OCI-LY7 (cell line): ENCODE measurements at regions not wholly inside any gene's neighbourhood (a gene's known extent, or its start where the extent isn't known, plus 50 kb on each side); places are given as distances from the start of the nearest gene placed in this dataset.

Experiments used
- BruUV-seq: library from RNA; stranded (reverse); fragments of 400-500 nt; replicated peaks from 2 replicates; lab custom pipeline; 2021; lab: Mats Ljungman, UMichigan
- CTCF ChIA-PET: fragments of 300-600 bp; sonication (Branson Sonifier 250); formaldehyde crosslinking; loops from one replicate; lab custom pipeline; 2022; ENCODE audit warnings: antibody characterized with exemption; ENCODE audit not compliant: unreplicated experiment; lab: Charles Lee
- POLR2A ChIA-PET: fragments of 300-600 bp; sonication (Branson Sonifier 250); formaldehyde crosslinking; loops from one replicate; lab custom pipeline; 2022; ENCODE audit warnings: antibody characterized with exemption; lab: Charles Lee
- DNase-seq: peaks from one replicate; pipeline ENCODE4 v3.0.0-alpha.2; 2015; ENCODE audit warnings: low spot score
- H2AFZ ChIP-seq: fragments of 200-600 bp; sonication (generic), shearing (Covaris generic); 2 replicates; pipeline ENCODE4 v1.6.1; 2014; ENCODE audit warnings: mild to moderate bottlenecking, antibody characterized with exemption, low read length, moderate library complexity
- H3K27ac ChIP-seq: fragments of 200-600 bp; sonication (generic); 2 replicates; pipeline ENCODE4 v1.5.1; 2014; ENCODE audit warnings: mixed run types, low read depth, mild to moderate bottlenecking, moderate library complexity, low read length, inconsistent platforms; ENCODE audit not compliant: poor library complexity, severe bottlenecking
- H3K36me3 ChIP-seq: fragments of 200-600 bp; sonication (generic); 2 replicates; pipeline ENCODE4 v1.6.1; 2014; ENCODE audit warnings: mild to moderate bottlenecking, antibody characterized with exemption, low read length, moderate library complexity, mixed read lengths; ENCODE audit not compliant: insufficient read depth
- H3K4me1 ChIP-seq: fragments of 200-600 bp; sonication (generic); 2 replicates; pipeline ENCODE4 v1.5.1; 2014; ENCODE audit warnings: mild to moderate bottlenecking, low read length; ENCODE audit not compliant: insufficient read depth, poor library complexity, severe bottlenecking
- H3K4me2 ChIP-seq: fragments of 200-600 bp; sonication (generic); 2 replicates; pipeline ENCODE4 v1.6.1; 2014; ENCODE audit warnings: mild to moderate bottlenecking, low read length
- H3K4me3 ChIP-seq: fragments of 200-600 bp; sonication (generic); 2 replicates; pipeline ENCODE4 v1.5.1; 2014; ENCODE audit warnings: mild to moderate bottlenecking, low read depth, low read length; ENCODE audit not compliant: poor library complexity, severe bottlenecking
- H3K79me2 ChIP-seq: fragments of 200-600 bp; sonication (generic); 2 replicates; pipeline ENCODE4 v1.6.1; 2016; ENCODE audit warnings: low read depth, mild to moderate bottlenecking, low read length, moderate library complexity, mixed read lengths; ENCODE audit not compliant: insufficient read depth
- H3K9me2 ChIP-seq: fragments of 200-600 bp; sonication (generic); 2 replicates; pipeline ENCODE4 v1.6.1; 2016; ENCODE audit warnings: mild to moderate bottlenecking, low read length, mixed read lengths; ENCODE audit not compliant: insufficient read depth
- H3K9me3 ChIP-seq: fragments of 200-600 bp; sonication (generic); 2 replicates; pipeline ENCODE4 v1.6.1; 2014; ENCODE audit warnings: mild to moderate bottlenecking, mixed run types, low read length, mixed read lengths
- H4K20me1 ChIP-seq: fragments of 200-600 bp; sonication (generic); 2 replicates; pipeline ENCODE4 v1.6.1; 2014; ENCODE audit warnings: mild to moderate bottlenecking, antibody characterized with exemption, low read length, moderate library complexity, mixed read lengths; ENCODE audit not compliant: insufficient read depth
- CTCF ChIP-seq: fragments of 200-600 bp; sonication (generic); conservative IDR thresholded peaks from 2 replicates; pipeline ENCODE4 v1.5.1; 2014; ENCODE audit warnings: mild to moderate bottlenecking, antibody characterized with exemption, low read length, moderate library complexity, mixed read lengths
- EZH2phosphoT487 ChIP-seq: fragments of 200-600 bp; sonication (generic); IDR thresholded peaks from 2 replicates; pipeline ENCODE4 v1.6.1; 2018; ENCODE audit warnings: low read depth, borderline replicate concordance, mild to moderate bottlenecking, mixed run types, antibody characterized with exemption, low read length, moderate library complexity, mixed read lengths
- intact Hi-C: fragments of 100-400 bp; cut with micrococcal nuclease; formaldehyde crosslinking; loops from one replicate; pipeline ENCODE4 v1.10.0; 2022; ENCODE audit not compliant: unreplicated experiment

GRCh38 chr4:36930562-36931111, 313.9 kb upstream of the NWD2 start:
- Histone ChIP-seq H3K9me2 (no peaks in the 10 kb centered on the region), H3K27ac (no peak overlapping the region), H3K4me3 (no peak overlapping the region), H3K9me3 (no peaks in the 10 kb centered on the region), H2AFZ (no peak overlapping the region), H3K36me3 (no peaks in the 10 kb centered on the region), H3K79me2 (no peaks in the 10 kb centered on the region), H4K20me1 (no peaks in the 10 kb centered on the region), H3K4me2 (no peak overlapping the region), H3K4me1 (no peaks in the 10 kb centered on the region)
- intact Hi-C loops = no loop called here
- TF ChIP-seq CTCF (no peak), EZH2phosphoT487 (no peak)
- CTCF ChIA-PET = no interaction called here
- no TSS peak for BruUV-seq
- DNase-seq = no peak
- POLR2A ChIA-PET = no interaction called here

GRCh38 chr4:36944232-36944631, 300.3 kb upstream of the NWD2 start:
- no peaks in the 10 kb centered on the region for H3K79me2 ChIP-seq
- BruUV-seq = no TSS peak
- no peak overlapping the region for H3K4me2 ChIP-seq
- intact Hi-C loops = no loop called here
- no peaks in the 10 kb centered on the region for H4K20me1 ChIP-seq
- no peak overlapping the region for H2AFZ ChIP-seq
- H3K9me2 ChIP-seq = no peaks in the 10 kb centered on the region
- CTCF ChIA-PET = no interaction called here
- POLR2A ChIA-PET = interaction anchor here (0.7 kb wide), 1 partner anchor 274 kb away, joined by 3 read pairs; no protein-coding TSS in a partner anchor
- H3K27ac ChIP-seq = no peak overlapping the region
- TF ChIP-seq CTCF (no peak), EZH2phosphoT487 (no peak)
- no peaks in the 10 kb centered on the region for H3K9me3 ChIP-seq
- no peak for DNase-seq
- H3K36me3 ChIP-seq = no peaks in the 10 kb centered on the region
- H3K4me1 ChIP-seq = no peaks in the 10 kb centered on the region
- no peak overlapping the region for H3K4me3 ChIP-seq

- H4K20me1 ChIP-seq = no peaks in the 10 kb centered on the region
- H3K4me1 ChIP-seq = no peaks in the 10 kb centered on the region
- ChIA-PET CTCF (no interaction called here), POLR2A (no interaction called here)
- intact Hi-C loops = no loop called here
- H3K4me2 ChIP-seq = no peak overlapping the region
- no peak overlapping the region for H3K27ac ChIP-seq
- TF ChIP-seq EZH2phosphoT487 (no peak), CTCF (no peak)
- H3K9me3 ChIP-seq = no peaks in the 10 kb centered on the region
- no peaks in the 10 kb centered on the region for H3K79me2 ChIP-seq
- DNase-seq = no peak
- H3K4me3 ChIP-seq = no peak overlapping the region
- no peaks in the 10 kb centered on the region for H3K9me2 ChIP-seq
- H3K36me3 ChIP-seq = no peaks in the 10 kb centered on the region
- no TSS peak for BruUV-seq
- no peak overlapping the region for H2AFZ ChIP-seq
Observed at GRCh38 chr4:36961420-36961819, 283.1 kb upstream of the NWD2 start.
